NCI-H1694 (cell line): ENCODE measurements at regions not wholly inside any gene's neighbourhood (a gene's known extent, or its start where the extent isn't known, plus 50 kb on each side); places are given as distances from the start of the nearest gene placed in this dataset.
"Not testable (repeated sequence)": the region's sequence is repeated elsewhere in the genome, so short reads cannot be mapped to it uniquely, and the experiment has no call there.

ENCODE experiments used
- DNase-seq: peaks from one replicate; lab custom pipeline; 2025; lab: John Stamatoyannopoulos, UW

DNA sequence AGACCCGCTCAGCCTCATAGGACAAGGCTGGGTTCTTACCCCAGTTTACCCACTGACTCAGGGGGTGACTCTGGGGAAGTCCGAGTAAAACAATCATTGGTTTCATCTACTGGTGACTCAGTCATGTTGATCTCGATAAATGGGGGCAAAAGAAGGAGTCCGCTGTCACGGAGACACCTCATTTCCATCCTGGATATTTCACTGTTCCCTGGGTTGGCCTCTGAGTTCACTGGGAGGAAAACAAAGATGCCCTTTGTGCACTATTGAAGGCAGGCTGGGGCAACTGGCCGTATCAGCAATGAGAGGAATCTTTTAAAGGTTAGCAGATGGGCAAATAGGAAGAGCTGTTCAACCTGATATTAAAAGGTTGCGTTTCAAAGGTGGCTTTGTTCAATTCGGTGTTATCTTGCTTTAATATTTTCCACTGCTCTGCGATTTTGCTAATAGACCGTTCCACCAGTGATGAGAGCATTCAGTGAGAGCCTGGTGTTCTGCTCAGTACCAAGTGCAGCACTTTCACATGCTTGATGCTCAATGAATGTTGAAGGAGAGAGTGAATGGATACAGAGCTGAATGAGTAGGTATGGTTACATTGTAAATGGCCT is 110.2 kb upstream of the EGFLAM start:
- DNase-seq = no peak

- DNase-seq = no peak
Observed at GRCh38 chr5:38143384-38143783, 115.0 kb upstream of the EGFLAM start.

DNA sequence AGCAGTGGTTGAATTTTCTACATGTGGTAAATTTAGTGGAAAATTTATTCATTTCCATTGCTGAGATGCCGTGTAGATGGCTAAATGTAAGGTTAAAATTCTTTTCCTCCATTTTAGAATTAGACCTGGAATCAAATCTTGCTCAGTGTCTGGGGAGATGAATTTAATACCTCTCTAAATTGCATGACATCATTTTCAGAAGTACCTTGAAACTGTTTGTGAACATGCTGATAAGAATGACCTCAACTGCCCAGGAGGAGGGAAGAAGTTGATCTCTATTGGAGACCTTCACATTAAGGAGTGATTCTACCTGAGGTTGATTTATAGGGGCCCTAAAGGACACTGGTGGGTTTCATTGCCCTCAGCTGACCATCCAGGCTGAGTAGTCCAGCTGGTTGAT is 116.7 kb upstream of the EGFLAM start:
- no peak for DNase-seq

- DNase-seq = no peak
Observed at GRCh38 chr5:38138574-38138973, 119.8 kb upstream of the EGFLAM start.

DNA sequence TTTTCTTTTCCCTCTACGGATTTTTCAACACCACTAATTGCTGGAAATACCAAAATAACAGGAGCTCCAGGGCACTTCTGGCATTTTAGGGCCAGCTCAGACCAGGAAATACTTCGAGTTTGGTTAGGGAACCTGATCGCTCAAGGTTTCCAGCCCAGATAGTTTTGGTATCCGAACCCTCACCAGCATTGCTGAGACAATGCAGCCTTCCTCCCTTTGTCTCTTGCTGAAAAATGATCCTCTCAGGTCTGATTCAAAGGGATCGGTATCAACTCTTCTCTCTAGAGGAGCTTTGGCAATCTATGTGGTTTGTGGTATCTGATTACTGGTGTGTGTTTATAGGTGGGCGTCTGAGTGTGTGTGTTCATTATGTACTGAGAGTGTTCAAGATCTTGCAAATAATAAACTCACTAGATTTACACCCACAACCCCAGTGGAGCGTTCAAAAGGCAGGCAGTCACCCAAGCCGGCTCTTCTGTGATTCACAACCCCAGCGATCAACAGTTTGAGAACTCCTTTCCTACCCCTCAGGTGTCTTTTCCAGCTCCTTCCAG is 122.8 kb upstream of the EGFLAM start:
- DNase-seq = no peak

GRCh38 chr5:38134810-38135209 is 123.5 kb upstream of the EGFLAM start:
- no peak for DNase-seq

DNA sequence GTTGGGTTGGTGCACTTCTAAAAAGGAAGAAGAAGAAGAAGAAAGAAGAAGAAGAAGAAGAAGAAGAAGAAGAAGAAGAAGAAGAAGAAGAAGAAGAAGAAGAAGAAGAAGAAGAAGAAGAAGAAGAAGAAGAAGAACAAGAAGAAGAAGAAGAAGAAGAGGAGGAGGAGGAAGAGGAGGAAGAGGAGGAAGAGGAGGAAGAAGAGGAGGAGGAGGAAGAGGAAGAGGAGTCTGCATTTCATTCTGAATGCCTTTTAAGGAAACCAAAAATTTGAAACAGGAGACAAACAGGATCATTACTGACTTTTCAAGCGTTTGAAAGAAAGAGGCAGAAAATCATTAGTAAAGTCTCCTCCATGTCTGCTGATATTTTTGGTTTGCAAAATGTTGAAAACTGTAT is 124.1 kb upstream of the EGFLAM start:
- not testable (repeated sequence) for DNase-seq

- no peak for DNase-seq
Observed at GRCh38 chr5:38131686-38132085, 126.7 kb upstream of the EGFLAM start.

DNA sequence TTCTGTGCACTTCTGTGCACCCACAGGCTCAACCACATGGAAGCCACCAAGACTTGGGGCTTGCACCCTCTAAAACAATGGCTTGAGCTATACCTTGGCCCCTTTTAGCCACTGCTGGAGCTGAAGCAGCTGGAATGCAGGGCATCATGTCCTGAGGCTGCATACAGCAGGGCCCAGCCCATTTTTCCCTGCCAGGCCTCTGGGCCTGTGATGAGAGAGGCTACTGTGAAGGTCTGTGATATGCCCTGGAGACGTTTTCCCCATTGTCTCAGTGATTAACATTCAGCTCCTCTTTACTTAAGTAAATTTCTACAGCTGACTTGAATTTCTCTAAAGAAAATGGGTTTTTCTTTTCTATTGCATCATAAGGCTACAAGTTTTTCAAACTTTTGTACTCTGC is 134.0 kb upstream of the EGFLAM start:
- no peak for DNase-seq

- no peak for DNase-seq
Observed at GRCh38 chr5:38121420-38121819, 136.9 kb upstream of the EGFLAM start.

DNA sequence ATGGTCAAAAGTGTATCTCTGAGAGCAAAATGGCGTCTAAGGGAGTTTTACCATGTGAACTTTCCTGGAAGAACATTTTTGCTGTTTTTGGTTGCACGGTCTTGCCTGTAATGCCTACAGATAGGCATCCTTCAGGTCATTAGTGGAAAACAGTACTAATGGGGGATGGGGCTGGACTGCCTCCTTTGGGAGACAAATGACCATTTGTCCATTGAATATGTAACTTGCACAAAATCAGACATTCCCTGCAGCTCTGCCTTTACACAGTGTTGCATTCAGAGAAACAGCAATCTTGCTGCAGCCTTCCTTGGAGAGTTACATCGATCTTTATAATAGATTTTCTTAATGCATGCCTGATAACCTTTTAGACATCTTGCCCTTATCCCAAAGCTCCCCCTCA is 138.5 kb upstream of the EGFLAM start:
- no peak for DNase-seq

DNA sequence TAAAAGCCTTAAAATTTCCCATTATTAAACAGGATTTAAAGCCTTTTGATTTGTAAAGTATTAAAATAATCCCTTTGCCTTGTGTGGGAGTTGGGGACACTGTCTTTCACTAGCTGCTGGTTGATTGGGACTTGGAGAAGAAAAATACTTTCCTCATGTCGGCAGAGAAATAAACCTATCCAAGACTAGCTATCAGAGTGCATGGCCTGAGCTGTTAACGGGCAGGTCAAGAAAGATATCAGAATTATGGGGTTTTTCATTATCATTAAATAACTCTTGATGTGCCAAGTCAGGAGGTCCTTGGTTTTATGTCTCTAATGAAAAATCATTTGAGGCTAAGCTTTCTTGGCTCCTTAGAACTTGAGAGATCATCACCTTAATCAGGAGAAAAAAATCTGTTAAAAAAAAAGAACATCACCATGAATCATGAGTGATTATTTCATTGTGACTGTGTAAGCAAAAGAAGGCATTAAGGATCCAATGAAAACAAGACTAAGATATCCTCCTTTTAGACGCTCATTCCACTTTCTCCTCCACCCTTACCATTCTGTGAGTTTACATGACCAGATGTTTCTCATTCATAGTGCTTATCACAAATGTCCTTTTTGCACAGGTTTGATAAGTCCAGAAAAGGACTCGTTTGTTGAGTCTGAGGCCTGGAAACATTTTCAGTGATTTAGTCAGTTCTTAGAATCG is 140.4 kb upstream of the EGFLAM start:
- no peak for DNase-seq

DNA sequence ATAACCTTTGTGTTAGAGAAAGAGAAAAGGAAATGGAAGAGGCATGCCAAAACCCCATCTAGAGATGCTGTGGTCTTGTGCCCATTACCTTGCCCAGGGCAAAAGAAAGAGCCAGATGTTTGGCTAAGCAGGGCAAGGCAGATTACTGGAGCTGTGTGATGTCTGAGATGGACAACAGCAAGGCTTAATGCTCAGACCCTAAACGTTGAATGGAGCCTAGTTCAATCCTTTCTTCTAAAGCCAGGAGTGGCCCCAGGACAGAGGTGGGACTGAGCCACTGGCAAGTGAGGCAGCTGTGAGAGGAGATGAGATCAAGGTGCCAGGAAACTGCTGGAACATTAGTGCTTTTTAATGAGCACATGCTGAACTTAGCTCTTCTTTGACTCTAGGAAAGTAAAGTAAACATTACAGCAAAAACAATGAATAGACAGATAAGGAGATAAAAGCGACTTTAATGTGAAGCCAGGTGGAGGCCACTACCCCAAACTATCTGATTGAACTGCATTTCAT is 143.0 kb upstream of the EGFLAM start:
- DNase-seq = no peak

- DNase-seq = no peak
Observed at GRCh38 chr5:38113880-38114279, 144.5 kb upstream of the EGFLAM start.

DNA sequence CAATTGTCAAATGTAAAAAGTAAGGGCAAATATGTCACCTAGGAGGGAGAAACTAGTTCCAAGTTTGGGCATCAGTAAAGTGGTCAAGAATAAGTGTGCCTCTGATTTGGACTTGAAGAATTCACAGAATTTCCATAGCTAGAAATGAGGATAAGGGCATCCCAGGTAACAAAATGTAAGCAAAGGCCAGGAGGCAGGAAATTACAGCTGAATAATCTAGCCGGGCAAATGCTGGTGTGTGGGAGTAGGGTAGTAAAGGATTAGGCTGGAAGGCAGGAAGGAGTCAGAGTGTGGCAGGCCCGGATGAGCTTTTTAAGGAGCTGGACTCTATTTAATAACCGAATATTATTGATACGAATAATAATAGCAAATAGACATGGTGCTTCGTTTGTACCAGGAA is 144.9 kb upstream of the EGFLAM start:
- no peak for DNase-seq

DNA sequence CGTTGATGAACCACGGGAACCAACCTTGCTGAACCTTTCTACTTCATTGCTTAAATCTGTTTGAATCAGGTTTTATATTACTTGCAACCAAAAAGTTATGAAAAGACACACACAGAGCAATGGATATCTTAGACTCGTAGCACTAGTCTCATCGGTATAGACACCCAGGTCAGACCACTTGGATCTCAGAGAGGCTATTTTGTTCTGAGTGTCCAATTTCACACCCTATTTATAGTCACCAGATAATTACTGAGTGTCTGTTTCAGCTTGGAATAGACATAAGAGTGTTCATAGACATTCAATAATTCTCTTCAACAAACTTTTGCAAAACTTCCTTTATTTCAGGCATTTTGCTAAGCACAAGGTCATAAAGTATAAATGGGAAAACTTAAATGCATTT is 145.4 kb upstream of the EGFLAM start:
- DNase-seq = no peak

DNA sequence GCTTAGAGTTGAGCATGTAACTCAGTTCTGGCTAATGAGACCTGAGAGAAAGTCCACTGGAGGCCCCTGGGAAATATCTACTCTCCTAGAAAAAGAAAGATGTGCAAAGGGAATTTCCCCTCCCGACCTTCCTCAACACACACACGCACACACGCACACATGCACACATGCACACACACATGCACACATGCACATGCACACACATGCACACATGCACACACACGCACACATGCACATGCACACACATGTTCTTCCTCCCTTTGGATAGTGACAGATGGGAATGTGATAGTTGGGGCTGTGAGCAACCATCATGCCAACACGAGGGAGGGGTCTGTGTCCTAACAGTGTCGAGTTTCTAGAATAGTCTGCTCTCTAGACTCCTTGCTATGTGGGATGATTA is 148.2 kb upstream of the EGFLAM start:
- no peak for DNase-seq

DNA sequence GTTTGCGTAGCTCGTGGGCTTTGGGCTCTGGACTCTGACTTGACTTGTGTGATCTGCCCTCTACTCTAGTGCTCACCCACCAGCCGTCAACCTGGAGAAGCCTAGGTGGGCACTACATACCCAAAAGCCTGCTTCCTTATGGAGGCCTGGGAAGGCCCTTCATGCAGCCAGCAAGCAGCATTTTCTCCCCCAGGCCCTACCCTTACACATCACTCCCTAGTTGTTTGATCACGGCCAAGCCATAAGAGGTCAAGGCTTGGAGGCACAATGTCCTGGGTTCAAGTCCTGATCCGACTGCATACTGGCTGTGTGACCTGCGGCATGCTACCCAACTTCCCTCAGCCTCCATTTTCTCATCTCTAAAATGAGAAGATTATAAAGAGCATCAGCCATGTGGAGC is 151.3 kb upstream of the EGFLAM start:
- DNase-seq = no peak

- DNase-seq = no peak
Observed at GRCh38 chr5:38105801-38106200, 152.6 kb upstream of the EGFLAM start.

DNA sequence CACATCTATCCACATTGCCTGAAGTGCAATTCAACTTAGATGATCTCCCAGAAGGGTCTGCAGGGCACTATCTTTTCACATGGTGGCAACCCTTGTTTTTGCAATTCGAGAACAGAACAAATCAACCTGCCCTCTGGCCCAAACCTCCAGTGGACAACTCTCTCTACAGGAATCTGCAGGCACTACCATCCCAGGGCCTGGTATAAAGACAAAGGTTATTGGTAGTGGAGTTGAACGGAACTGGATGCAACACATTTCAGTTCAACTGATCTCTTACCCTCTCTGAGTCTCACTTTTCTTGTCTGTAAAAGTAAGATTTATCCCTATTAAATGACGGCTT is 153.2 kb upstream of the EGFLAM start:
- DNase-seq = no peak

GRCh38 chr5:38104497-38105230 is 153.7 kb upstream of the EGFLAM start:
- no peak for DNase-seq

DNA sequence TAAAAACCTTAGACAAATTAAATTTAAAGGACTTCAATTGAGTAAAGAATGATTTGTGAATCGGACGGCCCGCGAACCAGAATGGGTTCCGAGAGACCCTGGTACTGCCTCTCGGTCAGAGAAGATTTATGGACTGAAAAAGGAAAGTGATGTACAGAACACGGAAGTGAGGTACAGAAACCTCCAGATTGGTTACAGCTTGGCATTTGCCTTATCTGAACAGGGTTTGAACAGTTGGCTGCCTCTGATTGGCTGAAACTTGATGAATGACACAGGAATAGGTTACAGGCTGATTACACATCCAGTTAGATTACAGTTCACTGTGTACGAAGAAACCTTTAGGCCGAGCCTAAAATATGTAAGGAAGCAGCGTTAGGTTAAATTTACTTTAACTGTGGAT is 156.5 kb upstream of the EGFLAM start:
- no peak for DNase-seq
